Loucy (cell line): ENCODE measurements at regions not wholly inside any gene's neighbourhood (a gene's known extent, or its start where the extent isn't known, plus 50 kb on each side); places are given as distances from the start of the nearest gene placed in this dataset.

Experiments
- EZH2phosphoT487 ChIP-seq: fragments of 200-600 bp; IDR thresholded peaks from 2 replicates; pipeline ENCODE4 v1.6.1; 2018; ENCODE audit warnings: antibody characterized with exemption, mild to moderate bottlenecking, moderate library complexity, borderline replicate concordance
- TF ChIP-seq, protein P1 (sequence below): fragments of 200-600 bp; sonication (generic); conservative IDR thresholded peaks from 2 replicates; pipeline ENCODE4 v1.5.1; 2014; ENCODE audit warnings: mild to moderate bottlenecking, antibody characterized with exemption, low read length

DNA sequence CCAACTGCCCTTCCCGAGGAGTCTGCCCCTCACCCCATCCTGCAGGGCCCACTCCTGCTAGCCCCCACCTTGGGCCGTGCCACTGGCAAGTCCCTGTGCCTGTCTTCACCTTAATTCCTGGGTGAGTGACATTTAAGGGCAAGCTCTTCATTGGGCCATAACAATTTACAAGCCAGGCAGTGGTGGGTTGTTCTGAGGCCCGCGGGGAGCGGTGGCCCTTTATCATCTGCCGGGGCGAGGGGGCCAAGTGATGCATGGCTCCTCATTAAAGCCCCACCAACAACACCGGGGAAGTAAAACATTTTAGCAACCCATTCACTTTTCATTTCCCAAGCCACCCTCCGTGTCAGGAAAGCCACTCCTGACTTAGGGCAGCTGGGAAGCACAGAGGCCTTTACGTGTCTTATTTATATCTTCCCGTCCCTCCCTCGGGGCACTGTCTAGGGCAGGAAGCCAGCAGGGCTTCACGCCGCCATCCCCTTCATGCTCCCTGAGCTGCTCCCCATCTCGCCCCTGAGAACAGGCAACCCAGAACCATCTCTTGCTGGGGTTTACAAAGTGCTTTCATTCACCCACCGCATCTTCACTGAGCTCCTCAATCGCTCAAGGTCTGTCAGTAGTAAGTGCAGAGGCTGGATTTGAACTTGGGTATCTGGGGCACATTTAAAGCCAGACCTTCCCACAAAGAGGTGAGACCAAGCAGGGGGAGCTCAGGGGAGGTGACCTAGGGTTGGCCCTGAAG lies 55.5 kb upstream of the CCDC167 start:
- TF ChIP-seq, protein P1, sequence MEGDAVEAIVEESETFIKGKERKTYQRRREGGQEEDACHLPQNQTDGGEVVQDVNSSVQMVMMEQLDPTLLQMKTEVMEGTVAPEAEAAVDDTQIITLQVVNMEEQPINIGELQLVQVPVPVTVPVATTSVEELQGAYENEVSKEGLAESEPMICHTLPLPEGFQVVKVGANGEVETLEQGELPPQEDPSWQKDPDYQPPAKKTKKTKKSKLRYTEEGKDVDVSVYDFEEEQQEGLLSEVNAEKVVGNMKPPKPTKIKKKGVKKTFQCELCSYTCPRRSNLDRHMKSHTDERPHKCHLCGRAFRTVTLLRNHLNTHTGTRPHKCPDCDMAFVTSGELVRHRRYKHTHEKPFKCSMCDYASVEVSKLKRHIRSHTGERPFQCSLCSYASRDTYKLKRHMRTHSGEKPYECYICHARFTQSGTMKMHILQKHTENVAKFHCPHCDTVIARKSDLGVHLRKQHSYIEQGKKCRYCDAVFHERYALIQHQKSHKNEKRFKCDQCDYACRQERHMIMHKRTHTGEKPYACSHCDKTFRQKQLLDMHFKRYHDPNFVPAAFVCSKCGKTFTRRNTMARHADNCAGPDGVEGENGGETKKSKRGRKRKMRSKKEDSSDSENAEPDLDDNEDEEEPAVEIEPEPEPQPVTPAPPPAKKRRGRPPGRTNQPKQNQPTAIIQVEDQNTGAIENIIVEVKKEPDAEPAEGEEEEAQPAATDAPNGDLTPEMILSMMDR = no peak
- no peak for TF ChIP-seq EZH2phosphoT487
